ENCODE measurements at regions not wholly inside any gene's neighbourhood (a gene's known extent, or its start where the extent isn't known, plus 50 kb on each side); places are given as distances from the start of the nearest gene placed in this dataset.

DNA sequence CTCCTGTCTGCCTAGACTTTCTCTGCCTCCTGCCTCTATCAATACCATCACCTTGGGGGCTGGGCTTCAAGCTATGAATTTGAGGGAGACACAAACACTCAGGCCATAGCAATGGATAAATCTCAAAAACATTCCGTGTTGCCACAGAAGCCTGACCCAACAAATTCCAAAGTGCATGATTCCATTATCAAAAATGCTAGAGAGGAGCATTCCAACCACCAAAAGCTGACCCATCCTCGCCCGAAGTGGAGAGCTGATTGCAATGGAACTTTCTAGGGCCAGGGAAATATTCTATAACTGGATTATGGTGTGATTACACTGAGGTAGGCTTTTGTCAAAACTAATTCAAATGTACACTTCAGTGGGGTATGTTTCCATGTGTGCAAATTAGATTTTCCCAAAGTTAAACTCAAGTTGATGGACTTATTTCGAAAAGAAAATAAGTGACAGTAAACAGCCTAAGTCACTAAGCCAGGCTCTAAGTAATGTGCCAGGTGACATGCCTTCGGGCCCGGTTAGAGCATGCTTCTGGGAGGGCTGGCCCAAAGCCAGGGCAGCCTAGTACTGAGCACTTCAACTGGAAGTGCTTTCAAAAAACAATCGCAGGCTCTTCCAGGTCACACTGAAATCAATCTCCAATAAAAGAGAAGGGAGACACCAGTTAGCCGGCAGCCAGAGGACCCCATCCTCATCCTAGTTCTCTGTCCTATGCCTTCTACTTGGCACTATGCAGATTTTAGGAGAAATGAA is 142.3 kb downstream of the TBXT start:
- H3K4me2 ChIP-seq (ENCODE audit: low read depth, low read length, poor library complexity, severe bottlenecking): no peak overlapping the region

DNA sequence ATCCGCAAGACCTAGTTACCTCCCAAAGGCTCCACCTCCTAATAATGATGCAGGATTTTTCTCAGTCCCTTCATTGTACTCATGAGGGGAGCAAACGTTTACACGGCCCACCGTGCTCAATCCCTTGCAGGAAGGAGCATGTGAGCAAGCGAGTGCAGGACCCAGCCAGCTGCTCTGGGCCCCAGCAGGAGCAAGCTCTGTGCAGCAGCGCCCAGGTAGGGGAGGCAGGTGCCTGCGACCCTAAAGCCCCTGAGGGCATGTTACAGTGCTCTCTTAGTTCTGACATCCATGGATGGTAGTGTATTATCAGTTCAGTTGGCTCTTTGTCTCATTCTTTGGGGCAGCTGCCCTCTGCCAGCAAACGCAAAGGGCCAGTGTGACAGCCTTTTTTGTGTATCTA is 143.4 kb downstream of the TBXT start:
- Histone ChIP-seq H3F3A (ENCODE audit: insufficient read depth) (no peaks in the 10 kb centered on the region), H3K27ac (ENCODE audit: low read depth, low read length) (no peak overlapping the region), H3K4me2 (ENCODE audit: low read depth, low read length, poor library complexity, severe bottlenecking) (no peak overlapping the region), H3K27me3 (ENCODE audit: low read length) (no peaks in the 10 kb centered on the region), H2AFZ (ENCODE audit: low read depth, low read length, severe bottlenecking) (no peak overlapping the region), H4K20me1 (ENCODE audit: low read depth, low read length) (no peaks in the 10 kb centered on the region), H3K79me2 (ENCODE audit: insufficient read depth, low read length) (no peaks in the 10 kb centered on the region), H3K9me3 (ENCODE audit: insufficient read depth, low read length) (no peaks in the 10 kb centered on the region), H3K9ac (ENCODE audit: low read length) (no peak overlapping the region), H3K36me3 (ENCODE audit: low read length) (no peaks in the 10 kb centered on the region), H3K4me3 (ENCODE audit: insufficient read depth, low read length, poor library complexity, severe bottlenecking) (no peak overlapping the region), H3K9me2 (replicated peaks; ENCODE audit: insufficient read depth, low read length) (no peaks in the 10 kb centered on the region)
- TF ChIP-seq, protein P1, sequence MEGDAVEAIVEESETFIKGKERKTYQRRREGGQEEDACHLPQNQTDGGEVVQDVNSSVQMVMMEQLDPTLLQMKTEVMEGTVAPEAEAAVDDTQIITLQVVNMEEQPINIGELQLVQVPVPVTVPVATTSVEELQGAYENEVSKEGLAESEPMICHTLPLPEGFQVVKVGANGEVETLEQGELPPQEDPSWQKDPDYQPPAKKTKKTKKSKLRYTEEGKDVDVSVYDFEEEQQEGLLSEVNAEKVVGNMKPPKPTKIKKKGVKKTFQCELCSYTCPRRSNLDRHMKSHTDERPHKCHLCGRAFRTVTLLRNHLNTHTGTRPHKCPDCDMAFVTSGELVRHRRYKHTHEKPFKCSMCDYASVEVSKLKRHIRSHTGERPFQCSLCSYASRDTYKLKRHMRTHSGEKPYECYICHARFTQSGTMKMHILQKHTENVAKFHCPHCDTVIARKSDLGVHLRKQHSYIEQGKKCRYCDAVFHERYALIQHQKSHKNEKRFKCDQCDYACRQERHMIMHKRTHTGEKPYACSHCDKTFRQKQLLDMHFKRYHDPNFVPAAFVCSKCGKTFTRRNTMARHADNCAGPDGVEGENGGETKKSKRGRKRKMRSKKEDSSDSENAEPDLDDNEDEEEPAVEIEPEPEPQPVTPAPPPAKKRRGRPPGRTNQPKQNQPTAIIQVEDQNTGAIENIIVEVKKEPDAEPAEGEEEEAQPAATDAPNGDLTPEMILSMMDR (IDR thresholded peaks at IDR 0.05; ENCODE audit: insufficient read depth, low read length, poor library complexity, severe bottlenecking): no peak
- no peak for TF ChIP-seq EZH2phosphoT487 (conservative IDR thresholded peaks at IDR 0.05; ENCODE audit: low read length)

More for the DNA sequence above, 142.3 kb downstream of the TBXT start:
- Histone ChIP-seq H3K36me3 (ENCODE audit: low read length) (no peaks in the 10 kb centered on the region), H3K79me2 (ENCODE audit: insufficient read depth, low read length) (no peaks in the 10 kb centered on the region), H3K27me3 (ENCODE audit: low read length) (no peaks in the 10 kb centered on the region), H3K9ac (ENCODE audit: low read length) (no peak overlapping the region), H4K20me1 (ENCODE audit: low read depth, low read length) (no peaks in the 10 kb centered on the region), H3K9me2 (replicated peaks; ENCODE audit: insufficient read depth, low read length) (no peaks in the 10 kb centered on the region), H3K9me3 (ENCODE audit: insufficient read depth, low read length) (no peaks in the 10 kb centered on the region), H3K4me3 (ENCODE audit: insufficient read depth, low read length, poor library complexity, severe bottlenecking) (no peak overlapping the region), H3K27ac (ENCODE audit: low read depth, low read length) (no peak overlapping the region), H2AFZ (ENCODE audit: low read depth, low read length, severe bottlenecking) (no peak overlapping the region), H3F3A (ENCODE audit: insufficient read depth) (0 out of 2 replicates have a peak, but pooled peaks cover 4% of the 10 kb centered on the region)
- no peak for TF ChIP-seq EZH2phosphoT487 (conservative IDR thresholded peaks at IDR 0.05; ENCODE audit: low read length)
- TF ChIP-seq, protein P1 (IDR thresholded peaks at IDR 0.05; ENCODE audit: insufficient read depth, low read length, poor library complexity, severe bottlenecking): no peak

DNA sequence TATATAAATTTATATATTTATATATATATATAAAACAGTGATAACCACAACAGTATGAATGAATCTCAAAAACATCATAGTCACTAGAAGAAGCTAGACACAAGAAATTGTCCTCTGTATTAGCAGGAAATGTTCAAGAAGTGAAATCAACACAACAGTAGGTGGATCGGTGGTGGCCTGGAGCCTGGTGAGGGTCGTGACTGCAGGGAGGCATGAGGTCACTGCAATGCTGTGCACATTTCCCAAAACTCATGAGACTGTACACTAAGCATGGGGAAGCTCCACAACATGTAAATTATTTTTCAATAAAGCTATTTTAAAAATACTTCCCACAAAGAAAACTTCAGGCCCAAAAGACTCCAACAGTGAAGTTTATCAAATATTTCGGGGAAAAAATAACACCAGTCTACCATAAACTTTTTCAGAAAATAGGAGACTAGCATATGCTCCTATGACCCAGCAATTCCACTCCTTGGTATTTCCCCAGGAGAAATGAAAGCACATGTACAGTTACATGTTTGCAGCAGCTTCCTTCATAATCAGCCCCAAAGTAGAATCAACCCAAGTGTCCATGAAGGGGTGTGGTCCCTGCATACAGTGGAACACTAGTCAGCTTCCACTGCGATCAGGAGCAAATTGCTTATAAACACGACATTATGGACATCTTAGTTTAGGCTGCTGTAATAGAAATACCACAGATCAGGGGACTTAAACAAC is 144.2 kb downstream of the TBXT start:
- Histone ChIP-seq H3K27ac (ENCODE audit: low read depth, low read length) (no peak overlapping the region), H3F3A (ENCODE audit: insufficient read depth) (no peaks in the 10 kb centered on the region), H3K4me2 (ENCODE audit: low read depth, low read length, poor library complexity, severe bottlenecking) (no peak overlapping the region), H3K36me3 (ENCODE audit: low read length) (no peaks in the 10 kb centered on the region), H3K4me3 (ENCODE audit: insufficient read depth, low read length, poor library complexity, severe bottlenecking) (no peak overlapping the region), H3K9me3 (ENCODE audit: insufficient read depth, low read length) (no peaks in the 10 kb centered on the region), H2AFZ (ENCODE audit: low read depth, low read length, severe bottlenecking) (no peak overlapping the region), H3K27me3 (ENCODE audit: low read length) (no peaks in the 10 kb centered on the region), H4K20me1 (ENCODE audit: low read depth, low read length) (no peaks in the 10 kb centered on the region), H3K79me2 (ENCODE audit: insufficient read depth, low read length) (no peaks in the 10 kb centered on the region), H3K9ac (ENCODE audit: low read length) (no peak overlapping the region), H3K9me2 (replicated peaks; ENCODE audit: insufficient read depth, low read length) (no peaks in the 10 kb centered on the region)
- TF ChIP-seq EZH2phosphoT487 (conservative IDR thresholded peaks at IDR 0.05; ENCODE audit: low read length): no peak
- TF ChIP-seq, protein P1 (IDR thresholded peaks at IDR 0.05; ENCODE audit: insufficient read depth, low read length, poor library complexity, severe bottlenecking): no peak

Measured in SU-DHL-6 (cell line).